GM12878 (cell line): ENCODE measurements at regions not wholly inside any gene's neighbourhood (a gene's known extent, or its start where the extent isn't known, plus 50 kb on each side); places are given as distances from the start of the nearest gene placed in this dataset.

Source experiments
- BRCA1 ChIP-seq: IDR thresholded peaks from 2 replicates; pipeline ENCODE4 v1.6.1; 2011; ENCODE audit warnings: low read depth, low read length, improper control_type of control experiment
- CEBPB ChIP-seq, 2 experiments: fragments of 150-350 bp in 1 of 2; IDR thresholded peaks; 2 replicates each; pipeline ENCODE4 v1.6.1; 2012 to 2014; ENCODE audit warnings: low read depth in 2 of 2, low read length in 2 of 2, borderline replicate concordance in 1 of 2, inconsistent platforms in 1 of 2
- EZH2 ChIP-seq: IDR thresholded peaks from 2 replicates; pipeline ENCODE4 v1.6.1; 2012; ENCODE audit warnings: low read depth, mild to moderate bottlenecking, control low read depth, inconsistent platforms, low read length, borderline replicate concordance; ENCODE audit not compliant: control insufficient read depth
- LARP7 ChIP-seq: fragments of 450-650 bp; IDR thresholded peaks from 2 replicates; pipeline ENCODE4 v1.6.1; 2017; ENCODE audit warnings: mild to moderate bottlenecking
- MTA3 ChIP-seq: IDR thresholded peaks from 2 replicates; pipeline ENCODE4 v1.6.1; 2012; ENCODE audit warnings: low read length, inconsistent platforms, borderline replicate concordance
- MYC ChIP-seq: IDR thresholded peaks from 2 replicates; pipeline ENCODE4 v1.6.1; 2011; ENCODE audit warnings: mild to moderate bottlenecking, low read length, moderate library complexity, inconsistent platforms; ENCODE audit not compliant: insufficient read depth, insufficient replicate concordance, insufficient read length, severe bottlenecking
- NFYA ChIP-seq: IDR thresholded peaks from 2 replicates; pipeline ENCODE4 v1.6.1; 2011; ENCODE audit warnings: low read depth, mild to moderate bottlenecking, low read length, improper control_type of control experiment, borderline replicate concordance
- POLR2A ChIP-seq: IDR thresholded peaks from 2 replicates; pipeline ENCODE4 v1.6.1; 2011; ENCODE audit warnings: low read depth, mild to moderate bottlenecking, low read length
- TF ChIP-seq, protein P1 (sequence below): IDR thresholded peaks from 2 replicates; pipeline ENCODE4 v1.6.1; 2012; ENCODE audit warnings: low read depth, low read length, improper control_type of control experiment

DNA sequence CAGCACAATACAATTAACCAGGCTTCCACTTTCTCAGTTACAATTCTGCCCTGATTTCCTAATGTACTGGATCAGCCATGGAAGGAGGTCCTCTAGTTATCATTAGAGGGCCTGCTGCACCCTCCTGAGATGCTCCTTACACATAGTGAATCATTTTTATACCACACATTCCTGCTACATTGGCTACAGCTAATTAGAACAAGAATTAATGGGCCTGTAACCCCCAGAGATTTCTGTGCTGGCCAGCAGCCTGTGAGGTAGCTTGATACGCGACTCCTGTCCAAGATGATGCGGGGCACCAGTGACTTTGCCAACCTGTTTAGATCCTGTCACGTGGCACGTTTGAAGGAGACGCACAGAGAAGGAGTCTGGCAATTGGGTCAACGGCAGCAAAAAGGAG, 422.8 kb downstream of the EPM2A start:
- TF ChIP-seq EZH2 = no peak
- no peak for TF ChIP-seq POLR2A
- no peak for TF ChIP-seq MTA3
- no peak for TF ChIP-seq LARP7
- TF ChIP-seq BRCA1 = no peak
- TF ChIP-seq, protein P1, sequence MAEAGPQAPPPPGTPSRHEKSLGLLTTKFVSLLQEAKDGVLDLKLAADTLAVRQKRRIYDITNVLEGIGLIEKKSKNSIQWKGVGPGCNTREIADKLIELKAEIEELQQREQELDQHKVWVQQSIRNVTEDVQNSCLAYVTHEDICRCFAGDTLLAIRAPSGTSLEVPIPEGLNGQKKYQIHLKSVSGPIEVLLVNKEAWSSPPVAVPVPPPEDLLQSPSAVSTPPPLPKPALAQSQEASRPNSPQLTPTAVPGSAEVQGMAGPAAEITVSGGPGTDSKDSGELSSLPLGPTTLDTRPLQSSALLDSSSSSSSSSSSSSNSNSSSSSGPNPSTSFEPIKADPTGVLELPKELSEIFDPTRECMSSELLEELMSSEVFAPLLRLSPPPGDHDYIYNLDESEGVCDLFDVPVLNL = no peak
- TF ChIP-seq MYC = no peak
- no peak for TF ChIP-seq NFYA
- TF ChIP-seq CEBPB (IDR thresholded peaks at IDR 0.05; ENCODE audit: borderline replicate concordance in 1 of 2, low read depth in 2 of 2, low read length in 2 of 2) = no peak
